ENCODE measurements at regions not wholly inside any gene's neighbourhood (a gene's known extent, or its start where the extent isn't known, plus 50 kb on each side); places are given as distances from the start of the nearest gene placed in this dataset.
"Not testable (repeated sequence)": the region's sequence is repeated elsewhere in the genome, so short reads cannot be mapped to it uniquely, and the experiment has no call there.

GRCh38 chr2:51263951-51264350 lies 232.0 kb upstream of the NRXN1 start:
- no peak overlapping the region for H3K27ac ChIP-seq
- no peak overlapping the region for H3K4me3 ChIP-seq
- TF ChIP-seq CTCF (IDR thresholded peaks at IDR 0.05): no peak
- no peak for DNase-seq (ENCODE audit: low spot score)

GRCh38 chr2:51263101-51263500 lies 231.2 kb upstream of the NRXN1 start:
- H3K27ac ChIP-seq; DNase-seq (ENCODE audit: low spot score); H3K4me3 ChIP-seq: not testable (repeated sequence)

GRCh38 chr2:51258301-51258700 lies 226.4 kb upstream of the NRXN1 start:
- Histone ChIP-seq H3K4me3 (no peak overlapping the region), H3K27ac (no peak overlapping the region)
- TF ChIP-seq CTCF (IDR thresholded peaks at IDR 0.05): no peak
- no peak for DNase-seq (ENCODE audit: low spot score)

GRCh38 chr2:51256736-51257135 lies 224.8 kb upstream of the NRXN1 start:
- Histone ChIP-seq H3K4me3 (no peak overlapping the region), H3K27ac (no peak overlapping the region)
- DNase-seq (ENCODE audit: low spot score): no peak
- no peak for TF ChIP-seq CTCF (IDR thresholded peaks at IDR 0.05)

GRCh38 chr2:51251356-51251755 lies 219.4 kb upstream of the NRXN1 start:
- DNase-seq (ENCODE audit: low spot score): no peak
- Histone ChIP-seq H3K4me3 (no peak overlapping the region), H3K27ac (no peak overlapping the region)
- TF ChIP-seq CTCF (IDR thresholded peaks at IDR 0.05): no peak

GRCh38 chr2:51247252-51247805 lies 215.4 kb upstream of the NRXN1 start:
- DNase-seq (ENCODE audit: low spot score): no peak
- Histone ChIP-seq H3K27ac (no peak overlapping the region), H3K4me3 (no peak overlapping the region)
- TF ChIP-seq CTCF (IDR thresholded peaks at IDR 0.05): no peak

- Histone ChIP-seq H3K27ac (no peak overlapping the region), H3K4me3 (no peak overlapping the region)
- no peak for DNase-seq (ENCODE audit: low spot score)
- no peak for TF ChIP-seq CTCF (IDR thresholded peaks at IDR 0.05)
These were observed 212.1 kb upstream of the NRXN1 start for GRCh38 chr2:51243892-51244535.
